Right lobe of liver (tissue), 6 donors: ENCODE measurements at regions not wholly inside any gene's neighbourhood (a gene's known extent, or its start where the extent isn't known, plus 50 kb on each side); places are given as distances from the start of the nearest gene placed in this dataset.

ENCODE experiments used
- ATAC-seq, 4 donors: fragments of 200-7000 bp; cut with Tn5 transposase; one replicate each; pipeline ENCODE4 v1.9.1; 2020; ENCODE audit warnings: mild to moderate bottlenecking in 4 of 4, moderate library complexity in 4 of 4
- DNase-seq, 3 donors: peaks; one replicate each; pipeline ENCODE4 v3.0.0-alpha.2; 2020
- H3K27ac ChIP-seq, 3 donors: fragments of 200-600 bp; one replicate each; pipeline ENCODE4 v1.8.0; 2022
- H3K27me3 ChIP-seq, 2 donors: fragments of 200-600 bp; one replicate each; pipeline ENCODE4 v1.8.0; 2022
- H3K36me3 ChIP-seq, 4 donors: fragments of 200-600 bp; sonication (generic) in 1 of 4; one replicate each; pipeline versions ENCODE4 v1.5.1 to v1.8.0; 2017 to 2022; ENCODE audit warnings: control low read depth in 1 of 4
- H3K4me1 ChIP-seq, 4 donors: fragments of 200-600 bp; sonication (generic) in 1 of 4; one replicate each; pipeline versions ENCODE4 v1.5.1 to v1.8.0; 2017 to 2022; ENCODE audit warnings: control low read depth in 1 of 4
- H3K4me3 ChIP-seq, 3 donors: fragments of 200-600 bp; one replicate each; pipeline ENCODE4 v1.8.0; 2022
- H3K9me3 ChIP-seq, 4 donors: fragments of 200-600 bp; sonication (generic) in 1 of 4; one replicate each; pipeline versions ENCODE4 v1.5.1 to v1.8.0; 2017 to 2022; ENCODE audit warnings: control low read depth in 1 of 4
- CTCF ChIP-seq, 4 donors: fragments of 200-600 bp in 3 of 4; fragments of 450-650 bp in 1 of 4; IDR thresholded peaks; one replicate each; pipeline versions ENCODE4 v1.5.1 to v1.8.0; 2016 to 2022; ENCODE audit warnings: antibody characterized with exemption in 4 of 4, mild to moderate bottlenecking in 2 of 4
- POLR2A ChIP-seq: fragments of 450-650 bp; IDR thresholded peaks from one replicate; pipeline ENCODE4 v1.6.1; 2017; ENCODE audit warnings: antibody characterized with exemption, mild to moderate bottlenecking
- WGBS: methylation state at CpG from one replicate; pipeline ENCODE4 v1.1.6; 2018; ENCODE audit warnings: low coverage, low lambda C conversion rate; ENCODE audit not compliant: insufficient coverage; ENCODE audit errors: missing lambda C conversion rate; 5-methylcytosine and 5-hydroxymethylcytosine counted together
- intact Hi-C, 2 donors: fragments of 100-400 bp; cut with DNase I; formaldehyde crosslinking; loops; one replicate each; pipeline versions ENCODE4 v1.11.2 to v1.14.1; 2022
- donor health status: DM: no; HTN: yes; CAD: no.
- donor health status: DM: no; HTN: no; CAD: no.
- donor health status: DM: no; HTN: no; CAD: no.
- donor health status: DM: no; HTN: yes; CAD: no.
- donor health status: DM: no; HTN: yes; CAD: no.

GRCh38 chr15:35863655-35864054 lies 317.7 kb upstream of the DPH6 start:
- Histone ChIP-seq H3K9me3 (no peaks in the 10 kb centered on the region), H3K4me1 (peaks cover 0 to 11% (median 0%) of the 10 kb centered on the region in 4 donors), H3K36me3 (no peaks in the 10 kb centered on the region), H3K27ac (no peak overlapping the region), H3K27me3 (no peaks in the 10 kb centered on the region), H3K4me3 (peak overlapping the region in 1 of 3 donors; percentile 25)
- WGBS: 31% methylated on average over 2 of the region's 2 CpGs
- peak in 2 of 4 donors; percentile 39 to 60 for ATAC-seq
- DNase-seq: no peak
- intact Hi-C loops: no loop called here
- TF ChIP-seq POLR2A (no peak), CTCF (IDR thresholded peaks at IDR 0.05) (no peak)

- no peak for DNase-seq
- Histone ChIP-seq H3K4me1 (peaks cover 0 to 11% (median 0%) of the 10 kb centered on the region in 4 donors), H3K9me3 (no peaks in the 10 kb centered on the region), H3K27me3 (no peaks in the 10 kb centered on the region), H3K27ac (no peak overlapping the region), H3K36me3 (no peaks in the 10 kb centered on the region), H3K4me3 (no peak overlapping the region)
- TF ChIP-seq POLR2A (no peak), CTCF (IDR thresholded peaks at IDR 0.05) (no peak)
- 83% methylated on average over 4 of the region's 4 CpGs for WGBS
- intact Hi-C loops: no loop called here
- ATAC-seq: no peak
Observed at GRCh38 chr15:35867356-35867755, 321.4 kb upstream of the DPH6 start.

- intact Hi-C loops: no loop called here
- Histone ChIP-seq H3K4me3 (no peak overlapping the region), H3K4me1 (no peaks in the 10 kb centered on the region), H3K36me3 (no peaks in the 10 kb centered on the region), H3K9me3 (no peaks in the 10 kb centered on the region), H3K27me3 (no peaks in the 10 kb centered on the region), H3K27ac (no peak overlapping the region)
- 80% methylated on average over 1 of the region's 1 CpG for WGBS
- ATAC-seq: no peak
- DNase-seq: no peak
- TF ChIP-seq CTCF (IDR thresholded peaks at IDR 0.05) (no peak), POLR2A (no peak)
Observed at GRCh38 chr15:35871282-35871681, 325.3 kb upstream of the DPH6 start.

- DNase-seq (no peak), ATAC-seq (no peak)
- Histone ChIP-seq H3K27ac (no peak overlapping the region), H3K27me3 (no peaks in the 10 kb centered on the region), H3K4me3 (no peak overlapping the region), H3K4me1 (no peaks in the 10 kb centered on the region), H3K36me3 (no peaks in the 10 kb centered on the region), H3K9me3 (no peaks in the 10 kb centered on the region)
- TF ChIP-seq CTCF (IDR thresholded peaks at IDR 0.05) (no peak), POLR2A (no peak)
- 83% methylated on average over 3 of the region's 3 CpGs for WGBS
- intact Hi-C loops: no loop called here
Observed at GRCh38 chr15:35871812-35872211, 325.8 kb upstream of the DPH6 start.

GRCh38 chr15:35872577-35872976 lies 326.6 kb upstream of the DPH6 start:
- Histone ChIP-seq H3K36me3 (no peaks in the 10 kb centered on the region), H3K4me3 (no peak overlapping the region)
- intact Hi-C loops: no loop called here

More at GRCh38 chr15:35872577-35872976, 326.6 kb upstream of the DPH6 start:
- no peak for TF ChIP-seq CTCF (IDR thresholded peaks at IDR 0.05)
- TF ChIP-seq POLR2A: no peak
- ATAC-seq (no peak), DNase-seq (no peak)
- H3K4me1 ChIP-seq: no peaks in the 10 kb centered on the region
- H3K27me3 ChIP-seq: no peaks in the 10 kb centered on the region
- H3K9me3 ChIP-seq: no peaks in the 10 kb centered on the region
- H3K27ac ChIP-seq: no peak overlapping the region
